ENCODE measurements at regions not wholly inside any gene's neighbourhood (a gene's known extent, or its start where the extent isn't known, plus 50 kb on each side); places are given as distances from the start of the nearest gene placed in this dataset.

- Histone ChIP-seq H3K4me3 (ENCODE audit: extremely low read depth, insufficient read depth, low read length, poor library complexity, severe bottlenecking) (no peak overlapping the region), H3K4me1 (ENCODE audit: control insufficient read depth, insufficient read depth, low read length, poor library complexity, severe bottlenecking) (no peaks in the 10 kb centered on the region), H3K9me3 (ENCODE audit: control insufficient read depth, low read length) (no peaks in the 10 kb centered on the region), H3K36me3 (ENCODE audit: control insufficient read depth, insufficient read depth, low read length) (no peaks in the 10 kb centered on the region), H3K27ac (ENCODE audit: low read depth, low read length, severe bottlenecking) (no peak overlapping the region)
- 90 to 93% methylated on average over 2 to 4 of the region's 4 CpGs for WGBS, 2 experiments (ENCODE audit: insufficient coverage in 2 of 2)
Observed at GRCh38 chr4:167415461-167415860, 181.2 kb upstream of the SPOCK3 start.

GRCh38 chr4:167419468-167420140, 185.3 kb upstream of the SPOCK3 start:
- no peaks in the 10 kb centered on the region for H3K36me3 ChIP-seq (ENCODE audit: control insufficient read depth, insufficient read depth, low read length)
- no peak overlapping the region for H3K4me3 ChIP-seq (ENCODE audit: extremely low read depth, insufficient read depth, low read length, poor library complexity, severe bottlenecking)
- H3K9me3 ChIP-seq (ENCODE audit: control insufficient read depth, low read length) = no peaks in the 10 kb centered on the region
- no peaks in the 10 kb centered on the region for H3K4me1 ChIP-seq (ENCODE audit: control insufficient read depth, insufficient read depth, low read length, poor library complexity, severe bottlenecking)
- H3K27ac ChIP-seq (ENCODE audit: low read depth, low read length, severe bottlenecking) = no peak overlapping the region
- WGBS, 2 experiments (ENCODE audit: insufficient coverage in 2 of 2) = 88 to 91% methylated on average over 3 of the region's 3 CpGs

- Histone ChIP-seq H3K9me3 (ENCODE audit: control insufficient read depth, low read length) (no peaks in the 10 kb centered on the region), H3K4me3 (ENCODE audit: extremely low read depth, insufficient read depth, low read length, poor library complexity, severe bottlenecking) (no peak overlapping the region), H3K27ac (ENCODE audit: low read depth, low read length, severe bottlenecking) (no peak overlapping the region), H3K4me1 (ENCODE audit: control insufficient read depth, insufficient read depth, low read length, poor library complexity, severe bottlenecking) (no peaks in the 10 kb centered on the region), H3K36me3 (ENCODE audit: control insufficient read depth, insufficient read depth, low read length) (no peaks in the 10 kb centered on the region)
- no CpG with 5 or more reads among the region's 1 CpG for WGBS, 2 experiments (ENCODE audit: insufficient coverage in 2 of 2)
Observed at GRCh38 chr4:167421201-167421600, 186.9 kb upstream of the SPOCK3 start.

GRCh38 chr4:167424341-167425256, 190.3 kb upstream of the SPOCK3 start:
- Histone ChIP-seq H3K9me3 (ENCODE audit: control insufficient read depth, low read length) (no peaks in the 10 kb centered on the region), H3K4me3 (ENCODE audit: extremely low read depth, insufficient read depth, low read length, poor library complexity, severe bottlenecking) (no peak overlapping the region), H3K4me1 (ENCODE audit: control insufficient read depth, insufficient read depth, low read length, poor library complexity, severe bottlenecking) (no peaks in the 10 kb centered on the region), H3K27ac (ENCODE audit: low read depth, low read length, severe bottlenecking) (no peak overlapping the region), H3K36me3 (ENCODE audit: control insufficient read depth, insufficient read depth, low read length) (no peaks in the 10 kb centered on the region)
- 78 to 83% methylated on average over 4 to 6 of the region's 7 CpGs for WGBS, 2 experiments (ENCODE audit: insufficient coverage in 2 of 2)

GRCh38 chr4:167428156-167428555, 193.9 kb upstream of the SPOCK3 start:
- Histone ChIP-seq H3K27ac (ENCODE audit: low read depth, low read length, severe bottlenecking) (no peak overlapping the region), H3K9me3 (ENCODE audit: control insufficient read depth, low read length) (no peaks in the 10 kb centered on the region), H3K4me1 (ENCODE audit: control insufficient read depth, insufficient read depth, low read length, poor library complexity, severe bottlenecking) (no peaks in the 10 kb centered on the region), H3K4me3 (ENCODE audit: extremely low read depth, insufficient read depth, low read length, poor library complexity, severe bottlenecking) (no peak overlapping the region), H3K36me3 (ENCODE audit: control insufficient read depth, insufficient read depth, low read length) (no peaks in the 10 kb centered on the region)
- WGBS, 2 experiments (ENCODE audit: insufficient coverage in 2 of 2) = 83 to 97% methylated on average over 2 to 4 of the region's 5 CpGs

- Histone ChIP-seq H3K4me3 (ENCODE audit: extremely low read depth, insufficient read depth, low read length, poor library complexity, severe bottlenecking) (no peak overlapping the region), H3K9me3 (ENCODE audit: control insufficient read depth, low read length) (no peaks in the 10 kb centered on the region), H3K4me1 (ENCODE audit: control insufficient read depth, insufficient read depth, low read length, poor library complexity, severe bottlenecking) (no peaks in the 10 kb centered on the region), H3K36me3 (ENCODE audit: control insufficient read depth, insufficient read depth, low read length) (no peaks in the 10 kb centered on the region), H3K27ac (ENCODE audit: low read depth, low read length, severe bottlenecking) (no peak overlapping the region)
- no CpG with 5 or more reads among the region's 3 CpGs for WGBS, 2 experiments (ENCODE audit: insufficient coverage in 2 of 2)
Observed at GRCh38 chr4:167431371-167431770, 197.1 kb upstream of the SPOCK3 start.

- Histone ChIP-seq H3K27ac (ENCODE audit: low read depth, low read length, severe bottlenecking) (no peak overlapping the region), H3K36me3 (ENCODE audit: control insufficient read depth, insufficient read depth, low read length) (no peaks in the 10 kb centered on the region), H3K9me3 (ENCODE audit: control insufficient read depth, low read length) (no peaks in the 10 kb centered on the region), H3K4me1 (ENCODE audit: control insufficient read depth, insufficient read depth, low read length, poor library complexity, severe bottlenecking) (no peaks in the 10 kb centered on the region), H3K4me3 (ENCODE audit: extremely low read depth, insufficient read depth, low read length, poor library complexity, severe bottlenecking) (no peak overlapping the region)
- WGBS, 2 experiments (ENCODE audit: insufficient coverage in 2 of 2) = no CpG with 5 or more reads among the region's 3 CpGs
Observed at GRCh38 chr4:167435786-167436185, 201.5 kb upstream of the SPOCK3 start.

- no peaks in the 10 kb centered on the region for H3K9me3 ChIP-seq (ENCODE audit: control insufficient read depth, low read length)
- no peak overlapping the region for H3K27ac ChIP-seq (ENCODE audit: low read depth, low read length, severe bottlenecking)
- H3K36me3 ChIP-seq (ENCODE audit: control insufficient read depth, insufficient read depth, low read length) = no peaks in the 10 kb centered on the region
- H3K4me1 ChIP-seq (ENCODE audit: control insufficient read depth, insufficient read depth, low read length, poor library complexity, severe bottlenecking) = no peaks in the 10 kb centered on the region
- H3K4me3 ChIP-seq (ENCODE audit: extremely low read depth, insufficient read depth, low read length, poor library complexity, severe bottlenecking) = no peak overlapping the region
- 80 to 85% methylated on average over 1 to 2 of the region's 2 CpGs for WGBS, 2 experiments (ENCODE audit: insufficient coverage in 2 of 2)
Observed at GRCh38 chr4:167443841-167444240, 209.5 kb upstream of the SPOCK3 start.

- Histone ChIP-seq H3K4me3 (ENCODE audit: extremely low read depth, insufficient read depth, low read length, poor library complexity, severe bottlenecking) (no peak overlapping the region), H3K27ac (ENCODE audit: low read depth, low read length, severe bottlenecking) (no peak overlapping the region), H3K36me3 (ENCODE audit: control insufficient read depth, insufficient read depth, low read length) (no peaks in the 10 kb centered on the region), H3K4me1 (ENCODE audit: control insufficient read depth, insufficient read depth, low read length, poor library complexity, severe bottlenecking) (no peaks in the 10 kb centered on the region), H3K9me3 (ENCODE audit: control insufficient read depth, low read length) (no peaks in the 10 kb centered on the region)
- WGBS, 2 experiments (ENCODE audit: insufficient coverage in 2 of 2) = 100% methylated on average over 1 of the region's 3 CpGs; no CpG with 5 or more reads in 1 of the 2 experiments
Observed at GRCh38 chr4:167452922-167453430, 218.7 kb upstream of the SPOCK3 start.

GRCh38 chr4:167456619-167457018, 222.3 kb upstream of the SPOCK3 start:
- no peak overlapping the region for H3K27ac ChIP-seq (ENCODE audit: low read depth, low read length, severe bottlenecking)
- no peaks in the 10 kb centered on the region for H3K4me1 ChIP-seq (ENCODE audit: control insufficient read depth, insufficient read depth, low read length, poor library complexity, severe bottlenecking)
- H3K9me3 ChIP-seq (ENCODE audit: control insufficient read depth, low read length) = no peaks in the 10 kb centered on the region
- 100% methylated on average over 2 of the region's 9 CpGs; no CpG with 5 or more reads in 1 of the 2 experiments for WGBS, 2 experiments (ENCODE audit: insufficient coverage in 2 of 2)
- no peak overlapping the region for H3K4me3 ChIP-seq (ENCODE audit: extremely low read depth, insufficient read depth, low read length, poor library complexity, severe bottlenecking)
- H3K36me3 ChIP-seq (ENCODE audit: control insufficient read depth, insufficient read depth, low read length) = no peaks in the 10 kb centered on the region

GRCh38 chr4:167469436-167469835, 235.1 kb upstream of the SPOCK3 start:
- Histone ChIP-seq H3K4me3 (ENCODE audit: extremely low read depth, insufficient read depth, low read length, poor library complexity, severe bottlenecking) (no peak overlapping the region), H3K27ac (ENCODE audit: low read depth, low read length, severe bottlenecking) (no peak overlapping the region), H3K36me3 (ENCODE audit: control insufficient read depth, insufficient read depth, low read length) (no peaks in the 10 kb centered on the region), H3K4me1 (ENCODE audit: control insufficient read depth, insufficient read depth, low read length, poor library complexity, severe bottlenecking) (no peaks in the 10 kb centered on the region), H3K9me3 (ENCODE audit: control insufficient read depth, low read length) (no peaks in the 10 kb centered on the region)

All from mesodermal cell (in vitro differentiated cells).